Caco-2 (cell line): ENCODE measurements at regions not wholly inside any gene's neighbourhood (a gene's known extent, or its start where the extent isn't known, plus 50 kb on each side); places are given as distances from the start of the nearest gene placed in this dataset.

ENCODE experiments used
- BruUV-seq: library from RNA; stranded (reverse); fragments of 400-500 nt; replicated peaks from 2 replicates; lab custom pipeline; 2021; lab: Mats Ljungman, UMichigan
- CTCF ChIA-PET: fragments of 300-600 bp; sonication (Branson Sonifier 250); formaldehyde crosslinking; loops from one replicate; lab custom pipeline; 2022; ENCODE audit warnings: antibody characterized with exemption; lab: Charles Lee
- POLR2A ChIA-PET: fragments of 300-600 bp; sonication (Branson Sonifier 250); formaldehyde crosslinking; loops from one replicate; lab custom pipeline; 2022; ENCODE audit warnings: antibody characterized with exemption; lab: Charles Lee
- DNase-seq, 2 experiments: peaks; one replicate each; pipeline versions ENCODE4 v3.0.0 to v3.0.0-alpha.2; 2020 to 2022
- H3K27me3 ChIP-seq: replicated peaks from 2 replicates; pipeline ENCODE4 v1.6.0; 2011; ENCODE audit warnings: low read length; ENCODE audit not compliant: control insufficient read depth, insufficient read depth
- H3K36me3 ChIP-seq: 2 replicates; pipeline ENCODE4 v1.5.1; 2011; ENCODE audit warnings: low read length; ENCODE audit not compliant: control insufficient read depth, insufficient read depth
- H3K4me1 ChIP-seq: fragments of 250-450 bp; sonication (Bioruptor Pico); 2 replicates; pipeline ENCODE4 v1.5.1; 2020; ENCODE audit warnings: mild to moderate bottlenecking
- H3K4me3 ChIP-seq: 2 replicates; pipeline ENCODE4 v1.5.1; 2011; ENCODE audit warnings: low read depth, mild to moderate bottlenecking, control low read depth, low read length
- H3K9me3 ChIP-seq: fragments of 250-450 bp; sonication (Bioruptor Pico); 2 replicates; pipeline ENCODE4 v1.5.1; 2020; ENCODE audit warnings: mild to moderate bottlenecking, moderate library complexity
- H3K27ac Mint-ChIP-seq: one replicate; pipeline ENCODE4 v1.8.0; 2022; ENCODE audit warnings: mixed read lengths; ENCODE audit not compliant: unreplicated experiment
- H3K27me3 Mint-ChIP-seq: one replicate; pipeline ENCODE4 v1.8.0; 2022; ENCODE audit warnings: mixed read lengths; ENCODE audit not compliant: insufficient read depth, unreplicated experiment
- H3K36me3 Mint-ChIP-seq: one replicate; pipeline ENCODE4 v1.8.0; 2022; ENCODE audit warnings: mild to moderate bottlenecking, mixed read lengths; ENCODE audit not compliant: insufficient read depth, unreplicated experiment
- H3K4me1 Mint-ChIP-seq: one replicate; pipeline ENCODE4 v1.8.0; 2022; ENCODE audit warnings: low read depth, mixed read lengths; ENCODE audit not compliant: unreplicated experiment
- H3K4me3 Mint-ChIP-seq: one replicate; pipeline ENCODE4 v1.8.0; 2022; ENCODE audit warnings: mild to moderate bottlenecking, moderate library complexity, mixed read lengths; ENCODE audit not compliant: unreplicated experiment
- H3K9me3 Mint-ChIP-seq: one replicate; pipeline ENCODE4 v1.8.0; 2022; ENCODE audit warnings: mixed read lengths; ENCODE audit not compliant: unreplicated experiment
- intact Hi-C: fragments of 100-400 bp; cut with micrococcal nuclease; formaldehyde crosslinking; loops from one replicate; pipeline ENCODE4 v1.10.0; 2022; ENCODE audit not compliant: unreplicated experiment
- TF ChIP-seq, protein P1 (sequence below), 2 experiments: fragments of 200-600 bp in 1 of 2; IDR thresholded peaks; 1 replicate in 1 of 2; 2 replicates in 1 of 2; pipeline versions ENCODE4 v1.5.1 to v1.8.0; 2011 to 2022; ENCODE audit warnings: antibody characterized with exemption in 1 of 2, control low read depth in 1 of 2, inconsistent platforms in 1 of 2, low read depth in 1 of 2, low read length in 1 of 2, mild to moderate bottlenecking in 1 of 2, moderate library complexity in 1 of 2; ENCODE audit not compliant: insufficient read depth in 1 of 2, severe bottlenecking in 1 of 2, unreplicated experiment in 1 of 2

DNA sequence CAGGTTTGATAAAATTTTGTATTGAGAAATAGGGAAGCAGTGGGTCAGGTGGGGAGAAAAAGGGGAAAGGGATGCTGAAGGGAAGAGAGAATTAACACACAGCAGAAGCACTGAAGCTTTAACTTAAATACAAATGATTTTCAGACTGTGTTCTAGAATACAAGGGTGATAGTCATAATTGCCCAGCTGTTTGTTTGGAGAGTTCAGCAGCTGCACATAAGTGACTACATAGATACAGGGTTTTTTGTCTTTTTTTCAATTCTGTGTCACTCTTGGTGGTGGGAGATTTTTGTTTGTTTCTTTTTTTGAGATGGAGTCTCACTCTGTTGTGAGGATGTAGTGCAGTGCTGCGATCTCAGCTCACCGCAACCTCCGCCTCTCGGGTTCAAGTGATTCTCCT, 590.4 kb upstream of the SEMA6A start:
- Histone ChIP-seq H3K9me3 (no peaks in the 10 kb centered on the region), H3K4me3 (no peak overlapping the region), H3K4me1 (no peaks in the 10 kb centered on the region), H3K36me3 (no peaks in the 10 kb centered on the region), H3K27me3 (no peaks in the 10 kb centered on the region)
- no peak for DNase-seq
- Mint-ChIP-seq H3K9me3 (peaks cover 10% of the 10 kb centered on the region), H3K36me3 (no peaks in the 10 kb centered on the region), H3K27me3 (no peaks in the 10 kb centered on the region), H3K4me1 (no peaks in the 10 kb centered on the region), H3K4me3 (no peak overlapping the region), H3K27ac (no peak overlapping the region)
- TF ChIP-seq, protein P1, sequence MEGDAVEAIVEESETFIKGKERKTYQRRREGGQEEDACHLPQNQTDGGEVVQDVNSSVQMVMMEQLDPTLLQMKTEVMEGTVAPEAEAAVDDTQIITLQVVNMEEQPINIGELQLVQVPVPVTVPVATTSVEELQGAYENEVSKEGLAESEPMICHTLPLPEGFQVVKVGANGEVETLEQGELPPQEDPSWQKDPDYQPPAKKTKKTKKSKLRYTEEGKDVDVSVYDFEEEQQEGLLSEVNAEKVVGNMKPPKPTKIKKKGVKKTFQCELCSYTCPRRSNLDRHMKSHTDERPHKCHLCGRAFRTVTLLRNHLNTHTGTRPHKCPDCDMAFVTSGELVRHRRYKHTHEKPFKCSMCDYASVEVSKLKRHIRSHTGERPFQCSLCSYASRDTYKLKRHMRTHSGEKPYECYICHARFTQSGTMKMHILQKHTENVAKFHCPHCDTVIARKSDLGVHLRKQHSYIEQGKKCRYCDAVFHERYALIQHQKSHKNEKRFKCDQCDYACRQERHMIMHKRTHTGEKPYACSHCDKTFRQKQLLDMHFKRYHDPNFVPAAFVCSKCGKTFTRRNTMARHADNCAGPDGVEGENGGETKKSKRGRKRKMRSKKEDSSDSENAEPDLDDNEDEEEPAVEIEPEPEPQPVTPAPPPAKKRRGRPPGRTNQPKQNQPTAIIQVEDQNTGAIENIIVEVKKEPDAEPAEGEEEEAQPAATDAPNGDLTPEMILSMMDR (IDR thresholded peaks at IDR 0.05; ENCODE audit: insufficient read depth in 1 of 2, low read depth in 1 of 2, low read length in 1 of 2, severe bottlenecking in 1 of 2, unreplicated experiment in 1 of 2), result no peak
- ChIA-PET POLR2A (no interaction called here), CTCF (no interaction called here)
- intact Hi-C loops, result no loop called here
- BruUV-seq, result no TSS peak

DNA sequence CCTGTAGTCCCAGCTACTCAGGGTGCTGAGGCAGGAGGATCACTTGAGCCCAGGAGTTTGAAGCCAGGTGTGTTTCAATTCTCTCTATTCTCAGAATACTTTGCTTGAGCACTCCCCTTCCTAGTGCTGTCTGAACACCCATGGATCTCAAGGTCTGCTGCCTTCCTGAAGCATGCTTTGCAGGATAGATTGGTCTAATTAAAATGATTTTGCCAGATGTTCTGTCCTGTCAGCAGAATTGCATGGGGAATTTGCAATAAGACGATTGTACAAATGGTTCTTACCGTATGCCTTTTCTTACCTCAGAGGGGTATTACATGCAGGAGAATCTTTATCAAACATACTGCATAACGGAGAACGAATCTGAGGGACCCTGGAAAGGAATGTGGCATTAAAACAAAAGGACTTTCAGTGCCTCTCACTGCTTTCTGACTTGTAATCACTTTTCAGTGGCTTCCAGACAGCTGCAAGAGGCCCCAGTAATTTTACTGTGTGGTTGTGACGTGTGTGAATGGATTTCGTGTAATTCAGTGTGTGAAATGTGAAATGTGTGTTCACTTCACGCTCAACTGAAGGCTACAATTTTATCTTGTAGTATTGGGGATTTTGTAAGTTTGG, 587.2 kb upstream of the SEMA6A start:
- DNase-seq, result no peak
- Mint-ChIP-seq H3K9me3 (no peaks in the 10 kb centered on the region), H3K27me3 (no peaks in the 10 kb centered on the region), H3K27ac (no peak overlapping the region), H3K4me3 (no peak overlapping the region), H3K4me1 (no peaks in the 10 kb centered on the region), H3K36me3 (no peaks in the 10 kb centered on the region)
- ChIA-PET POLR2A (no interaction called here), CTCF (no interaction called here)
- no TSS peak for BruUV-seq
- Histone ChIP-seq H3K4me1 (no peaks in the 10 kb centered on the region), H3K36me3 (no peaks in the 10 kb centered on the region), H3K27me3 (no peaks in the 10 kb centered on the region), H3K4me3 (no peak overlapping the region), H3K9me3 (no peaks in the 10 kb centered on the region)
- TF ChIP-seq, protein P1 (IDR thresholded peaks at IDR 0.05; ENCODE audit: insufficient read depth in 1 of 2, low read depth in 1 of 2, low read length in 1 of 2, severe bottlenecking in 1 of 2, unreplicated experiment in 1 of 2), result no peak
- intact Hi-C loops, result no loop called here

DNA sequence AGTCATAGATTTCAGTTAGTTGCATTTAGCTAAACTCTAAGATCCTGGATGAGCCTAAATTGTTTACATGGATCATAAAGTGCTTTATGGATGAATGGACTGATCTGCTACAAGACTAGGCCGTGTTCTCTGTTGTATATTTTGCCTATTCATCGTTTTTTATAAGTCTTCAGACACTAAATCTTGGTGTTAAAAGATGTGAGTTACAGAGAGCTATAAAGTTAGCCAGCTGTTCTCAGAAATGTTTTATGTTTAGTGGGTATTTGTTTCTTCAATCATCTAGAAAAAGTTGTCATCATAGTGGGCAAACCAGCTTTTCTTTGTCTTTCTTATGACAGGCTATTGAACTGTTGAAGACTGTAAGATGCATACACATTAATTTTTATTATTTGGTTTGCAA, 585.8 kb upstream of the SEMA6A start:
- H3K36me3 ChIP-seq, result no peaks in the 10 kb centered on the region
- BruUV-seq, result no TSS peak
- no peaks in the 10 kb centered on the region for H3K4me1 ChIP-seq
- H3K27me3 ChIP-seq, result no peaks in the 10 kb centered on the region
- no peak for DNase-seq
- H3K4me3 Mint-ChIP-seq, result no peak overlapping the region
- ChIA-PET POLR2A (no interaction called here), CTCF (no interaction called here)
- intact Hi-C loops, result no loop called here
- H3K27me3 Mint-ChIP-seq, result no peaks in the 10 kb centered on the region
- H3K4me1 Mint-ChIP-seq, result no peaks in the 10 kb centered on the region
- H3K9me3 Mint-ChIP-seq, result no peaks in the 10 kb centered on the region
- H3K36me3 Mint-ChIP-seq, result no peaks in the 10 kb centered on the region
- H3K9me3 ChIP-seq, result no peaks in the 10 kb centered on the region
- TF ChIP-seq, protein P1 (IDR thresholded peaks at IDR 0.05; ENCODE audit: insufficient read depth in 1 of 2, low read depth in 1 of 2, low read length in 1 of 2, severe bottlenecking in 1 of 2, unreplicated experiment in 1 of 2), result no peak
- no peak overlapping the region for H3K4me3 ChIP-seq
- no peak overlapping the region for H3K27ac Mint-ChIP-seq
